VCaP (cell line): ENCODE measurements at regions not wholly inside any gene's neighbourhood (a gene's known extent, or its start where the extent isn't known, plus 50 kb on each side); places are given as distances from the start of the nearest gene placed in this dataset.
A peak's percentile ranks its signal among the peaks of the same experiment; 100 is the strongest.

Source experiments
- H3K27ac ChIP-seq: fragments of 450-650 bp; 2 replicates; pipeline ENCODE4 v1.5.1; 2017
- CTCF ChIP-seq: fragments of 450-650 bp; conservative IDR thresholded peaks from 2 replicates; pipeline ENCODE4 v1.5.1; 2017; ENCODE audit warnings: mild to moderate bottlenecking, moderate library complexity

- no peak for TF ChIP-seq CTCF
- peak overlapping the region; percentile 73 for H3K27ac ChIP-seq
Measured at GRCh38 chr20:63105211-63106107, 98.7 kb upstream of the BHLHE23 start.

- no peak for TF ChIP-seq CTCF
- H3K27ac ChIP-seq, result peak overlapping the region; percentile 73; the same call in 1 of the 2 replicates
Measured at GRCh38 chr20:63104312-63105181, 97.8 kb upstream of the BHLHE23 start.

- H3K27ac ChIP-seq, result no peak overlapping the region; the same call in 1 of the 2 replicates
- TF ChIP-seq CTCF, result no peak
Measured at GRCh38 chr20:63103402-63104311, 96.9 kb upstream of the BHLHE23 start.

- no peak for TF ChIP-seq CTCF
Measured at GRCh38 chr20:63102721-63103375, 96.1 kb upstream of the BHLHE23 start.

GRCh38 chr20:63101781-63102720 lies 95.3 kb upstream of the BHLHE23 start:
- TF ChIP-seq CTCF, result no peak
- H3K27ac ChIP-seq, result peak overlapping the region; percentile 67; the same call in 1 of the 2 replicates

More at GRCh38 chr20:63102721-63103375, 96.1 kb upstream of the BHLHE23 start:
- peak overlapping the region; percentile 67; the same call in 1 of the 2 replicates for H3K27ac ChIP-seq
